OCI-LY7 (cell line): ENCODE measurements at regions not wholly inside any gene's neighbourhood (a gene's known extent, or its start where the extent isn't known, plus 50 kb on each side); places are given as distances from the start of the nearest gene placed in this dataset.

Source experiments
- BruUV-seq: library from RNA; stranded (reverse); fragments of 400-500 nt; replicated peaks from 2 replicates; lab custom pipeline; 2021; lab: Mats Ljungman, UMichigan
- CTCF ChIA-PET: fragments of 300-600 bp; sonication (Branson Sonifier 250); formaldehyde crosslinking; loops from one replicate; lab custom pipeline; 2022; ENCODE audit warnings: antibody characterized with exemption; ENCODE audit not compliant: unreplicated experiment; lab: Charles Lee
- POLR2A ChIA-PET: fragments of 300-600 bp; sonication (Branson Sonifier 250); formaldehyde crosslinking; loops from one replicate; lab custom pipeline; 2022; ENCODE audit warnings: antibody characterized with exemption; lab: Charles Lee
- DNase-seq: peaks from one replicate; pipeline ENCODE4 v3.0.0-alpha.2; 2015; ENCODE audit warnings: low spot score
- H2AFZ ChIP-seq: fragments of 200-600 bp; sonication (generic), shearing (Covaris generic); 2 replicates; pipeline ENCODE4 v1.6.1; 2014; ENCODE audit warnings: mild to moderate bottlenecking, antibody characterized with exemption, low read length, moderate library complexity
- H3K27ac ChIP-seq: fragments of 200-600 bp; sonication (generic); 2 replicates; pipeline ENCODE4 v1.5.1; 2014; ENCODE audit warnings: mixed run types, low read depth, mild to moderate bottlenecking, moderate library complexity, low read length, inconsistent platforms; ENCODE audit not compliant: poor library complexity, severe bottlenecking
- H3K36me3 ChIP-seq: fragments of 200-600 bp; sonication (generic); 2 replicates; pipeline ENCODE4 v1.6.1; 2014; ENCODE audit warnings: mild to moderate bottlenecking, antibody characterized with exemption, low read length, moderate library complexity, mixed read lengths; ENCODE audit not compliant: insufficient read depth
- H3K4me1 ChIP-seq: fragments of 200-600 bp; sonication (generic); 2 replicates; pipeline ENCODE4 v1.5.1; 2014; ENCODE audit warnings: mild to moderate bottlenecking, low read length; ENCODE audit not compliant: insufficient read depth, poor library complexity, severe bottlenecking
- H3K4me2 ChIP-seq: fragments of 200-600 bp; sonication (generic); 2 replicates; pipeline ENCODE4 v1.6.1; 2014; ENCODE audit warnings: mild to moderate bottlenecking, low read length
- H3K4me3 ChIP-seq: fragments of 200-600 bp; sonication (generic); 2 replicates; pipeline ENCODE4 v1.5.1; 2014; ENCODE audit warnings: mild to moderate bottlenecking, low read depth, low read length; ENCODE audit not compliant: poor library complexity, severe bottlenecking
- H3K79me2 ChIP-seq: fragments of 200-600 bp; sonication (generic); 2 replicates; pipeline ENCODE4 v1.6.1; 2016; ENCODE audit warnings: low read depth, mild to moderate bottlenecking, low read length, moderate library complexity, mixed read lengths; ENCODE audit not compliant: insufficient read depth
- H3K9me2 ChIP-seq: fragments of 200-600 bp; sonication (generic); 2 replicates; pipeline ENCODE4 v1.6.1; 2016; ENCODE audit warnings: mild to moderate bottlenecking, low read length, mixed read lengths; ENCODE audit not compliant: insufficient read depth
- H3K9me3 ChIP-seq: fragments of 200-600 bp; sonication (generic); 2 replicates; pipeline ENCODE4 v1.6.1; 2014; ENCODE audit warnings: mild to moderate bottlenecking, mixed run types, low read length, mixed read lengths
- H4K20me1 ChIP-seq: fragments of 200-600 bp; sonication (generic); 2 replicates; pipeline ENCODE4 v1.6.1; 2014; ENCODE audit warnings: mild to moderate bottlenecking, antibody characterized with exemption, low read length, moderate library complexity, mixed read lengths; ENCODE audit not compliant: insufficient read depth
- EZH2phosphoT487 ChIP-seq: fragments of 200-600 bp; sonication (generic); IDR thresholded peaks from 2 replicates; pipeline ENCODE4 v1.6.1; 2018; ENCODE audit warnings: low read depth, borderline replicate concordance, mild to moderate bottlenecking, mixed run types, antibody characterized with exemption, low read length, moderate library complexity, mixed read lengths
- intact Hi-C: fragments of 100-400 bp; cut with micrococcal nuclease; formaldehyde crosslinking; loops from one replicate; pipeline ENCODE4 v1.10.0; 2022; ENCODE audit not compliant: unreplicated experiment
- TF ChIP-seq, protein P1 (sequence below): fragments of 200-600 bp; sonication (generic); conservative IDR thresholded peaks from 2 replicates; pipeline ENCODE4 v1.5.1; 2014; ENCODE audit warnings: mild to moderate bottlenecking, antibody characterized with exemption, low read length, moderate library complexity, mixed read lengths

- intact Hi-C loops, result no loop called here
- no peak for DNase-seq
- Histone ChIP-seq H3K4me1 (no peaks in the 10 kb centered on the region), H3K4me2 (no peak overlapping the region), H4K20me1 (no peaks in the 10 kb centered on the region), H3K4me3 (no peak overlapping the region), H3K27ac (no peak overlapping the region), H3K9me3 (no peaks in the 10 kb centered on the region), H3K36me3 (no peaks in the 10 kb centered on the region), H2AFZ (no peak overlapping the region), H3K79me2 (no peaks in the 10 kb centered on the region), H3K9me2 (no peaks in the 10 kb centered on the region)
- BruUV-seq, result no TSS peak
- POLR2A ChIA-PET, result interaction anchor here (0.5 to 0.7 kb wide), 3 partner anchors 181 to 1691 kb away, joined by 3 to 4 read pairs (median 3); no protein-coding TSS in a partner anchor
- CTCF ChIA-PET, result no interaction called here
- TF ChIP-seq EZH2phosphoT487, result no peak
- TF ChIP-seq, protein P1, sequence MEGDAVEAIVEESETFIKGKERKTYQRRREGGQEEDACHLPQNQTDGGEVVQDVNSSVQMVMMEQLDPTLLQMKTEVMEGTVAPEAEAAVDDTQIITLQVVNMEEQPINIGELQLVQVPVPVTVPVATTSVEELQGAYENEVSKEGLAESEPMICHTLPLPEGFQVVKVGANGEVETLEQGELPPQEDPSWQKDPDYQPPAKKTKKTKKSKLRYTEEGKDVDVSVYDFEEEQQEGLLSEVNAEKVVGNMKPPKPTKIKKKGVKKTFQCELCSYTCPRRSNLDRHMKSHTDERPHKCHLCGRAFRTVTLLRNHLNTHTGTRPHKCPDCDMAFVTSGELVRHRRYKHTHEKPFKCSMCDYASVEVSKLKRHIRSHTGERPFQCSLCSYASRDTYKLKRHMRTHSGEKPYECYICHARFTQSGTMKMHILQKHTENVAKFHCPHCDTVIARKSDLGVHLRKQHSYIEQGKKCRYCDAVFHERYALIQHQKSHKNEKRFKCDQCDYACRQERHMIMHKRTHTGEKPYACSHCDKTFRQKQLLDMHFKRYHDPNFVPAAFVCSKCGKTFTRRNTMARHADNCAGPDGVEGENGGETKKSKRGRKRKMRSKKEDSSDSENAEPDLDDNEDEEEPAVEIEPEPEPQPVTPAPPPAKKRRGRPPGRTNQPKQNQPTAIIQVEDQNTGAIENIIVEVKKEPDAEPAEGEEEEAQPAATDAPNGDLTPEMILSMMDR, result no peak
Observed at GRCh38 chr2:3960106-3960505, 256.7 kb downstream of the DCDC2C start.

- Histone ChIP-seq H3K4me3 (no peak overlapping the region), H3K4me2 (no peak overlapping the region), H3K9me2 (no peaks in the 10 kb centered on the region), H3K9me3 (no peaks in the 10 kb centered on the region), H3K27ac (no peak overlapping the region), H3K79me2 (no peaks in the 10 kb centered on the region), H4K20me1 (no peaks in the 10 kb centered on the region), H2AFZ (no peak overlapping the region), H3K36me3 (no peaks in the 10 kb centered on the region), H3K4me1 (no peaks in the 10 kb centered on the region)
- POLR2A ChIA-PET, result no interaction called here
- CTCF ChIA-PET, result no interaction called here
- TF ChIP-seq, protein P1, result no peak
- TF ChIP-seq EZH2phosphoT487, result no peak
- BruUV-seq, result no TSS peak
- no peak for DNase-seq
- intact Hi-C loops, result no loop called here
Observed at GRCh38 chr2:3962719-3963118, 259.3 kb downstream of the DCDC2C start.

- H3K4me1 ChIP-seq, result no peaks in the 10 kb centered on the region
- no peaks in the 10 kb centered on the region for H3K9me2 ChIP-seq
- H3K36me3 ChIP-seq, result no peaks in the 10 kb centered on the region
- no peak overlapping the region for H3K4me3 ChIP-seq
- H3K79me2 ChIP-seq, result no peaks in the 10 kb centered on the region
- H4K20me1 ChIP-seq, result no peaks in the 10 kb centered on the region
- no peak overlapping the region for H3K27ac ChIP-seq
- no TSS peak for BruUV-seq
- CTCF ChIA-PET, result no interaction called here
- H3K4me2 ChIP-seq, result no peak overlapping the region
- intact Hi-C loops, result no loop called here
- DNase-seq, result no peak
- H2AFZ ChIP-seq, result no peak overlapping the region
- POLR2A ChIA-PET, result interaction anchor here (0.8 kb wide), 1 partner anchor 10 kb away, joined by 5 read pairs; no protein-coding TSS in a partner anchor
- TF ChIP-seq, protein P1, result no peak
- no peak for TF ChIP-seq EZH2phosphoT487
- no peaks in the 10 kb centered on the region for H3K9me3 ChIP-seq
Observed at GRCh38 chr2:3965211-3965610, 261.8 kb downstream of the DCDC2C start.
